ENCODE measurements at regions not wholly inside any gene's neighbourhood (a gene's known extent, or its start where the extent isn't known, plus 50 kb on each side); places are given as distances from the start of the nearest gene placed in this dataset.

DNA sequence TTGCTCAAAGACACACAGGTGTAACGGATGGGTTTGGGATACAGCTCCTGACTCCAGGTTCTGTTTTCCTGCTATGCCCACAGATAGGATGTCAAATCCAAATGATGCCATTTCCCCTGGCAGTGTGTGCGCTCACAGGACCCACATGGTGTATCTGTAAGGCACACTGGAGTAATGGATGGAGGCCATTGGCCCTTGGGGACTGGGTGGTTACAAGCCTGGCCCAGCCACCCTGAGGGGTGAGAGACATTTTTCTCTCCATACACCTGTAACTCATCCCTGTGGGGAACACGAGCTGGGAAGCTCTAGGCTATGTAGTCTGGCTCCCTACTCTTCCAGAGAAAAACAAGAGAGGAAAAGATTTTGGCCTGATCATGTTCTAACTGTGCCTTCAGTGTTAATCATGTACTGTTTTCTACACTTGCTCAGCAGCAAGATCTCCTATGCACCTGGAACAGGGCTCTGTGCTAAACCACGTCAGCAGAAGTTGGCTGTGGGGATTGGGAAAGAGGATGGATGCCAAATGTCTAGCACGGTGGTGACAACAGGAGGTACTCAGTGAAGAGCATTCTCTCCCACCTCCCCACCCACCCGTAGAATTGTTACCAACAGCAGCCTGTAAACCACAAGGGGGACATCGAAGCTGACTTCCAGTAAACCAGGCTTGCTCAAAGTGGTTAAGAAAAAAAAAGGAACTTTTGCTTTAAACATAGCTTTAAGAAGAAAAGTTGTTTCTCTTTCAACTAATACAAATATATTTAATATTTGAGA, 237.0 kb downstream of the LACC1 start:
- Histone ChIP-seq H3K27me3 (ENCODE audit: control insufficient read depth in 2 of 2, insufficient read depth in 1 of 2, low read length in 1 of 2) (no peaks in the 10 kb centered on the region), H3K4me3 (ENCODE audit: low read length in 2 of 2) (no peak overlapping the region), H3K9me3 (ENCODE audit: control insufficient read depth in 2 of 2, insufficient read depth in 1 of 2, low read length in 1 of 2) (no peaks in the 10 kb centered on the region), H3K27ac (ENCODE audit: low read depth in 1 of 2, low read length in 1 of 2) (peak overlapping the region in 1 of 2 donors; percentile 71), H3K36me3 (ENCODE audit: control insufficient read depth in 2 of 2, insufficient read depth in 2 of 2, low read length in 1 of 2) (no peaks in the 10 kb centered on the region), H3K4me1 (ENCODE audit: control insufficient read depth in 2 of 2, insufficient read depth in 2 of 2, low read length in 2 of 2) (peaks cover 7 to 17% of the 10 kb centered on the region in 2 donors)
- peak in 8 of 9 donors; percentile 24 to 72 (median 34) for DNase-seq (ENCODE audit: low read depth in 6 of 9, low spot score in 9 of 9)
- WGBS = 42% methylated on average over 7 of the region's 7 CpGs

DNA sequence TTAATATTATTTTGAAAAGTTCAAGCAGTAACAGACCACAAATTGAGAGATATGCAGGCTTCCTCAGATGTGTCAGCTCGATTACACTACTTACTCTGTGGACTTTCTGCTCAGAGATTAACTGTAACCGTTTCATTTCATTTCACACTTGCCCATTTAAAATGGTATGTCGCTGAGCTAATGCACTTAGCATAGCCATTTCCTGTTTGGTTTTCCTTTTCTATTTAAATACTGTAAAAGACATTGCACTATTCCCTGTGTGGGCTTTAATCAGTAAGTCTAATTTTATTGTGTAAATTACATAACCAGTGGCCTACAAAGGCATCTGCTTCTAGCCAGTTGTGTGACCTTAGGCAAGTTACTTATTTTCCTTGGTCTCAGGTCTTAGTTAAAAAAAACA, 237.6 kb downstream of the LACC1 start:
- Histone ChIP-seq H3K4me3 (ENCODE audit: low read length in 2 of 2) (no peak overlapping the region), H3K9me3 (ENCODE audit: control insufficient read depth in 2 of 2, insufficient read depth in 1 of 2, low read length in 1 of 2) (no peaks in the 10 kb centered on the region), H3K36me3 (ENCODE audit: control insufficient read depth in 2 of 2, insufficient read depth in 2 of 2, low read length in 1 of 2) (no peaks in the 10 kb centered on the region), H3K27ac (ENCODE audit: low read depth in 1 of 2, low read length in 1 of 2) (peak overlapping the region; percentile 40 to 71), H3K27me3 (ENCODE audit: control insufficient read depth in 2 of 2, insufficient read depth in 1 of 2, low read length in 1 of 2) (no peaks in the 10 kb centered on the region), H3K4me1 (ENCODE audit: control insufficient read depth in 2 of 2, insufficient read depth in 2 of 2, low read length in 2 of 2) (peaks cover 7 to 17% of the 10 kb centered on the region in 2 donors)
- peak in 2 of 9 donors; percentile 12 to 21 for DNase-seq (ENCODE audit: low read depth in 6 of 9, low spot score in 9 of 9)
- 1% methylated on average over 3 of the region's 3 CpGs for WGBS

DNA sequence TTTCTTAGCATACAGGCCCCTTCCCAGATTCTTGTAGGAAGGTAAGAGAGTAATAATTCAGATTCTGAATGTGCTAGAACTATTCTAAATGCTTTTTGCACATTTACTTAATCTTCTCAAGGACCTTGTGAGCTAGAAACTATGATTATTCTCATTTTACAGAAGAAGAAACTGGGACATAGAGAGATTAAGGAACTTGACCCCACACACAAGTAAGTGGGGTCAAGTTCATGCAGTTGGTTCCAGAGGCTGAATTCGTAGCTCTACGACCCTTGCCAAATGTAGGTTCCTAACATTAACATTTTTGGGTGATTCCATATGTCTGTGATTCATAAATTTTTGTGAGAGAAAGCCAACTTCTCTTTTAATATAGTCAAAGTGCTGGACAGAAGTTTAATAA, 238.1 kb downstream of the LACC1 start:
- 93% methylated on average over 2 of the region's 2 CpGs for WGBS
- no peak overlapping the region for H3K4me3 ChIP-seq (ENCODE audit: low read length in 2 of 2)
- no peaks in the 10 kb centered on the region for H3K27me3 ChIP-seq (ENCODE audit: control insufficient read depth in 2 of 2, insufficient read depth in 1 of 2, low read length in 1 of 2)
- H3K27ac ChIP-seq (ENCODE audit: low read depth in 1 of 2, low read length in 1 of 2) = no peak overlapping the region
- H3K36me3 ChIP-seq (ENCODE audit: control insufficient read depth in 2 of 2, insufficient read depth in 2 of 2, low read length in 1 of 2) = no peaks in the 10 kb centered on the region
- H3K9me3 ChIP-seq (ENCODE audit: control insufficient read depth in 2 of 2, insufficient read depth in 1 of 2, low read length in 1 of 2) = no peaks in the 10 kb centered on the region
- DNase-seq (ENCODE audit: low read depth in 6 of 9, low spot score in 9 of 9) = no peak
- H3K4me1 ChIP-seq (ENCODE audit: control insufficient read depth in 2 of 2, insufficient read depth in 2 of 2, low read length in 2 of 2) = peaks cover 7 to 17% of the 10 kb centered on the region in 2 donors

DNA sequence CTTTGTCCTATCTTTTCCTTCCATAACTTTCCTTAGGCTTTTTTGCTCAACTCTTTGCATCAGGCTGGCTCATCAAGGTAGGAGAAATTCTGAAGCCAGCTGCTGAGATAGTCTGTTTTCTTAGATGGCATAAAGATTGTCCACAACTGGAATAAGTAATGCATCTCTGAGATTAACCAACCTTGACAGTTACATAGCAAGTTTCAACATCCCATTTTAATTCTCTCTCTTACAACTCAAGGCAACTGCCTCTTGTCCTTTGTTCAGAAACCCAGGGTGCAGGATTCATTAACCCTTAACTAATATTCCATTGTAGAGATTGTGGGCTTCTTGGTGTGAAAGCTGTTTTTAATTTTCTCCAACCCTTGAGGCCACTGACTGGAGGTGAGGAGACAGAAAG, 239.2 kb downstream of the LACC1 start:
- Histone ChIP-seq H3K27me3 (ENCODE audit: control insufficient read depth in 2 of 2, insufficient read depth in 1 of 2, low read length in 1 of 2) (no peaks in the 10 kb centered on the region), H3K9me3 (ENCODE audit: control insufficient read depth in 2 of 2, insufficient read depth in 1 of 2, low read length in 1 of 2) (no peaks in the 10 kb centered on the region), H3K36me3 (ENCODE audit: control insufficient read depth in 2 of 2, insufficient read depth in 2 of 2, low read length in 1 of 2) (no peaks in the 10 kb centered on the region), H3K4me3 (ENCODE audit: low read length in 2 of 2) (no peak overlapping the region), H3K27ac (ENCODE audit: low read depth in 1 of 2, low read length in 1 of 2) (no peak overlapping the region), H3K4me1 (ENCODE audit: control insufficient read depth in 2 of 2, insufficient read depth in 2 of 2, low read length in 2 of 2) (peaks cover 7 to 17% of the 10 kb centered on the region in 2 donors)
- DNase-seq (ENCODE audit: low read depth in 6 of 9, low spot score in 9 of 9) = no peak

DNA sequence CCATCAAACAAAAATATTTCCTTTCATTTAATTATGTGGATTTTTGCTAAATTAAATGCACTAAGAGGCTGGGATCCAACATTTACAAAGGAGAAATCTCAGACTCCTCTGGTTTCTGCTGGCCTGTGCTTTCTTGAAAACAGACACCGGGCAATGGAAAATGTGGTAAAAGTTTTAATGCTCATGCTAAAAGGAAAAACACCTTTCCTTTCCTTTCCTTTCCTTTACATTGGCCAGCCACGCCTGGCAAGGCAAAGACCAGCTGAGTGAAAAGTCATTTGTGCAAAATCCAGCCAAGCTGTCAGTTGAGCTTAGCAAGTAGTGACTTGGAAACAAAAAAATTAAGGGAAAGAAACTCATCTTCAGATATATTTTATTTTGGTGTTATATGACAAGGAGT, 240.3 kb downstream of the LACC1 start:
- no peak for DNase-seq (ENCODE audit: low read depth in 6 of 9, low spot score in 9 of 9)
- Histone ChIP-seq H3K4me1 (ENCODE audit: control insufficient read depth in 2 of 2, insufficient read depth in 2 of 2, low read length in 2 of 2) (peaks cover 7 to 17% of the 10 kb centered on the region in 2 donors), H3K36me3 (ENCODE audit: control insufficient read depth in 2 of 2, insufficient read depth in 2 of 2, low read length in 1 of 2) (no peaks in the 10 kb centered on the region), H3K27ac (ENCODE audit: low read depth in 1 of 2, low read length in 1 of 2) (no peak overlapping the region), H3K4me3 (ENCODE audit: low read length in 2 of 2) (no peak overlapping the region), H3K27me3 (ENCODE audit: control insufficient read depth in 2 of 2, insufficient read depth in 1 of 2, low read length in 1 of 2) (no peaks in the 10 kb centered on the region), H3K9me3 (ENCODE audit: control insufficient read depth in 2 of 2, insufficient read depth in 1 of 2, low read length in 1 of 2) (no peaks in the 10 kb centered on the region)
- WGBS = 87% methylated on average over 2 of the region's 2 CpGs

DNA sequence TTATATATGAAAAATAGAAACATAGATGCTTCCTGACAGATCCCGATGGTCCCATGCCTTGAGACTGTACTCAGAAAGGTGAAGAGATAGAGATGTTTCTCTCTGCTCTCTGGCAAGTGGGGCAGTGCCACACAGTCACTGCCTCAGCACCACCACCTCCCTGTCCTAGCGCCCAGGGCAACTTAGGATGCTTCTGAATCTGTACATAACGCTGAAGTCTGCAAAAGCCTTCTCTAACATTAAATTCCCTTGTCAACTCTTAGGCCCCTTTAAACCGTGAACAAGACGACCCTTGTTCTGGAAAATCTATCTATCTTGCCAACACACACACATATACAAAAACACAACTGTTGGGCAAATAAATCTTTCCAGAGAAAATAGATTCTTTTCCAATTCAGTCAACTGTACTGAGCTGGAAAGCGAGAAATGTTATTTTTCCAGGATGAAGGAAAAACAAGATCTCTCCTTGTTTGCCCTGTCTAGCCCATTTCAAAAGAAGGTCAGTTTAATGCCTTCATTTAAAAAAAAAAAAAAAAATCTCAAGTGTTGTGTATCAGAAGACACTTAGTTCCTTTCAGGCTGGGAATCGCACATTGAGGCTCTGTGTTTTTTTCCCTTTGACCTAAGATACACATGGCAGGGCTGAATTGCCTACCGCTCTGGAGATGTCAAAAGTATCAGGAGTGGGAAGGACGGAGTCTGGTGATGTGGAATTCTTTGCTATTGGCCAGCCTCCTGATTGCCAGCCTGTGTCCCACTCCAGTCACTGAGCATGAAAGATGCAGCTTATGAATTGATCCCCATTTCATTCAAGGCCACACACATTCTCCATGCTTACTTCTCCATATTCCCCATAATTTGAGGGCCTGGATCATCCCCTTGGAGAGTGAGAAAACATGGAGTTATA, 241.4 kb downstream of the LACC1 start:
- no peak overlapping the region for H3K4me3 ChIP-seq (ENCODE audit: low read length in 2 of 2)
- no peak for DNase-seq (ENCODE audit: low read depth in 6 of 9, low spot score in 9 of 9)
- H3K27ac ChIP-seq (ENCODE audit: low read depth in 1 of 2, low read length in 1 of 2) = no peak overlapping the region
- peaks cover 7 to 14% of the 10 kb centered on the region in 2 donors for H3K4me1 ChIP-seq (ENCODE audit: control insufficient read depth in 2 of 2, insufficient read depth in 2 of 2, low read length in 2 of 2)
- no peaks in the 10 kb centered on the region for H3K27me3 ChIP-seq (ENCODE audit: control insufficient read depth in 2 of 2, insufficient read depth in 1 of 2, low read length in 1 of 2)
- H3K9me3 ChIP-seq (ENCODE audit: control insufficient read depth in 2 of 2, insufficient read depth in 1 of 2, low read length in 1 of 2) = no peaks in the 10 kb centered on the region
- no peaks in the 10 kb centered on the region for H3K36me3 ChIP-seq (ENCODE audit: control insufficient read depth in 2 of 2, insufficient read depth in 2 of 2, low read length in 1 of 2)
- 96% methylated on average over 9 of the region's 9 CpGs for WGBS

DNA sequence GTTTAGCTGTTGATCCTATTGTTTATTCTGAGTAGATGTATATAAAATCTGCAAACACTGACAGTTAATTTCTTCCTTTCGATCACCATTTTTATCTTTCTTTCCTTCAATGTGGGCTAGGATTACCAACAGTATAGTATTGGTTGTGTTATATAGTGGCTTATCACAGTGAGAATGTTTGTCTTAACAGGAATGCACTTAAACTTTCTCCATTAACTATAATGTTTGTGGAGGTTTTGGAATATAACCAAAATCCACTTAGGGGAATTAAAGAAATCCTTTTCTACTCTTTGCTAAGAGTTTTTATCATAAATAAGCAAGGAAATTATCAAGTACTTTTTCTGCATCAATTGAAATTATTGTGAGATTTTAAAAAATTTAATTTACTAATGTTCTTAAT, 244.6 kb downstream of the LACC1 start:
- whole genome bisulfite sequencing = 99% methylated on average over 1 of the region's 1 CpG

DNA sequence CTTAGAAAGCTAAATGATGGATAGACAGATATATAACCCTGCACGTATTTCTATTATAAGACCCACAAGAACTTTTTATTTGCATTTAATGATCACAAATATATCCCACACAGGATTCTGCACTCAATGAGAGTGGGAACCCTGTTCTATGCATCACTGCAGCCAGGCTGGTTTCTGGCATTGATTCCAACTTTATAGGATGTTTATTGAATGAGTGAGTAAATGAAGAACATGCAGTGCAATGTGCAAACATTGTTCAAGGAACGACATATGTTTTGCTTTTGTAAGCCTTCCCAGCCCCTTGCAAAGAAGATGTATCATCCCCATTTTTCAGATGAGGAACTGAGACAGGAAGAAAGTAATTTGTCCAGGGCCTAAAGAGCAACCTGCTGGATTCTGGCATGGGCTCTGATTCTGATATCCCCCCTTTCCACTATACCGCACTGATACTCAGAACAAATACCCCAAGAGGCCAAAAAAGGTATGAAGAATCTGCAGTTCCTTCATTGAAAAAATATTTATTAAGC, 246.3 kb downstream of the LACC1 start:
- Histone ChIP-seq H3K27me3 (ENCODE audit: control insufficient read depth in 2 of 2, insufficient read depth in 1 of 2, low read length in 1 of 2) (no peaks in the 10 kb centered on the region), H3K27ac (ENCODE audit: low read depth in 1 of 2, low read length in 1 of 2) (no peak overlapping the region), H3K36me3 (ENCODE audit: control insufficient read depth in 2 of 2, insufficient read depth in 2 of 2, low read length in 1 of 2) (no peaks in the 10 kb centered on the region), H3K9me3 (ENCODE audit: control insufficient read depth in 2 of 2, insufficient read depth in 1 of 2, low read length in 1 of 2) (no peaks in the 10 kb centered on the region), H3K4me3 (ENCODE audit: low read length in 2 of 2) (no peak overlapping the region), H3K4me1 (ENCODE audit: control insufficient read depth in 2 of 2, insufficient read depth in 2 of 2, low read length in 2 of 2) (no peaks in the 10 kb centered on the region)
- 82% methylated on average over 3 of the region's 3 CpGs for WGBS
- DNase-seq (ENCODE audit: low read depth in 6 of 9, low spot score in 9 of 9) = no peak

More for the DNA sequence above, 244.6 kb downstream of the LACC1 start:
- H3K36me3 ChIP-seq (ENCODE audit: control insufficient read depth in 2 of 2, insufficient read depth in 2 of 2, low read length in 1 of 2) = no peaks in the 10 kb centered on the region
- no peak overlapping the region for H3K27ac ChIP-seq (ENCODE audit: low read depth in 1 of 2, low read length in 1 of 2)
- DNase-seq (ENCODE audit: low read depth in 6 of 9, low spot score in 9 of 9) = no peak
- no peak overlapping the region for H3K4me3 ChIP-seq (ENCODE audit: low read length in 2 of 2)
- no peaks in the 10 kb centered on the region for H3K9me3 ChIP-seq (ENCODE audit: control insufficient read depth in 2 of 2, insufficient read depth in 1 of 2, low read length in 1 of 2)
- no peaks in the 10 kb centered on the region for H3K4me1 ChIP-seq (ENCODE audit: control insufficient read depth in 2 of 2, insufficient read depth in 2 of 2, low read length in 2 of 2)
- no peaks in the 10 kb centered on the region for H3K27me3 ChIP-seq (ENCODE audit: control insufficient read depth in 2 of 2, insufficient read depth in 1 of 2, low read length in 1 of 2)

DNA sequence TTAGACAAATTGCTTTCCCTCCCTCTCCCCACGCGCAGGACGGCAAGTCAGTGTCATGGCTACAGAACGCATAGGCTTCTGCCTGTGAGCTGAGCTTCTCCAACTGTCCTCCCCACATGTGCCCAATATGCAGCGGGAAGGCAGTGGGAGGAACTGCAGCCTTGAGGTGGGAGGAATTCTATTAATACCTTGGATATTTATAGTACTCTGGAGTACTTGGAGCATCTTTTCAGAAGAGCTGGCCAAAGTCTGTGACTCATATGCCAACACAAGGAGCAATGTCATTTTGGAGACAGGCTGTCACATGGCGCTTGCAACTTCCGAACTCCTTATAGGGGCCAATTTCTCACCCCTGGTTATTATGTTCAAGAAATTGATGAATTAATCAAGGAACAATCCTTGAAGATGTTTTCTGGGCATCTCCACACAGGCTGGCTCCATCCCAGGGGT, 245.0 kb upstream of the SERP2 start:
- Histone ChIP-seq H3K27ac (ENCODE audit: low read depth in 1 of 2, low read length in 1 of 2) (no peak overlapping the region), H3K4me3 (ENCODE audit: low read length in 2 of 2) (no peak overlapping the region), H3K9me3 (ENCODE audit: control insufficient read depth in 2 of 2, insufficient read depth in 1 of 2, low read length in 1 of 2) (no peaks in the 10 kb centered on the region), H3K36me3 (ENCODE audit: control insufficient read depth in 2 of 2, insufficient read depth in 2 of 2, low read length in 1 of 2) (no peaks in the 10 kb centered on the region), H3K27me3 (ENCODE audit: control insufficient read depth in 2 of 2, insufficient read depth in 1 of 2, low read length in 1 of 2) (no peaks in the 10 kb centered on the region), H3K4me1 (ENCODE audit: control insufficient read depth in 2 of 2, insufficient read depth in 2 of 2, low read length in 2 of 2) (no peaks in the 10 kb centered on the region)
- WGBS = 98% methylated on average over 7 of the region's 7 CpGs
- DNase-seq (ENCODE audit: low read depth in 6 of 9, low spot score in 9 of 9) = no peak
